GM19467 (cell line): ENCODE measurements at regions not wholly inside any gene's neighbourhood (a gene's known extent, or its start where the extent isn't known, plus 50 kb on each side); places are given as distances from the start of the nearest gene placed in this dataset.
"Not testable (repeated sequence)": the region's sequence is repeated elsewhere in the genome, so short reads cannot be mapped to it uniquely, and the experiment has no call there.

Experiments used
- ATAC-seq: cut with Tn5 transposase; IDR thresholded peaks from one replicate; pipeline ENCODE4 v1.9.1; 2021; ENCODE audit warnings: mild to moderate bottlenecking, moderate library complexity; ENCODE audit not compliant: unreplicated experiment

- no peak for ATAC-seq
Measured at GRCh38 chr11:106152013-106152412, 74.6 kb downstream of the AASDHPPT start.

GRCh38 chr11:106152824-106153223 is 75.4 kb downstream of the AASDHPPT start:
- no peak for ATAC-seq

GRCh38 chr11:106156290-106156937 is 79.0 kb downstream of the AASDHPPT start:
- ATAC-seq, result peak; percentile 59

GRCh38 chr11:106158406-106158805 is 80.9 kb downstream of the AASDHPPT start:
- ATAC-seq, result no peak

- ATAC-seq, result no peak
Measured at GRCh38 chr11:106159836-106160235, 82.4 kb downstream of the AASDHPPT start.

GRCh38 chr11:106160494-106160893 is 83.0 kb downstream of the AASDHPPT start:
- no peak for ATAC-seq

- ATAC-seq, result no peak
Measured at GRCh38 chr11:106161775-106162634, 84.5 kb downstream of the AASDHPPT start.

GRCh38 chr11:106167085-106167484 is 89.6 kb downstream of the AASDHPPT start:
- no peak for ATAC-seq

GRCh38 chr11:106172386-106172991 is 95.0 kb downstream of the AASDHPPT start:
- no peak for ATAC-seq

- no peak for ATAC-seq
Measured at GRCh38 chr11:106173291-106173690, 95.8 kb downstream of the AASDHPPT start.

GRCh38 chr11:106174003-106174402 is 96.5 kb downstream of the AASDHPPT start:
- ATAC-seq, result not testable (repeated sequence)

GRCh38 chr11:106176817-106177216 is 99.4 kb downstream of the AASDHPPT start:
- ATAC-seq, result no peak

GRCh38 chr11:106177311-106177710 is 99.8 kb downstream of the AASDHPPT start:
- ATAC-seq, result no peak

- ATAC-seq, result no peak
Measured at GRCh38 chr11:106178361-106178760, 100.9 kb downstream of the AASDHPPT start.

- ATAC-seq, result no peak
Measured at GRCh38 chr11:106179048-106179447, 101.6 kb downstream of the AASDHPPT start.

- no peak for ATAC-seq
Measured at GRCh38 chr11:106186630-106187029, 109.2 kb downstream of the AASDHPPT start.

- ATAC-seq, result no peak
Measured at GRCh38 chr11:106187860-106188456, 110.5 kb downstream of the AASDHPPT start.

- no peak for ATAC-seq
Measured at GRCh38 chr11:106193956-106194355, 116.5 kb downstream of the AASDHPPT start.

- no peak for ATAC-seq
Measured at GRCh38 chr11:106197438-106197837, 120.0 kb downstream of the AASDHPPT start.

GRCh38 chr11:106202935-106203620 is 125.6 kb downstream of the AASDHPPT start:
- ATAC-seq, result no peak

GRCh38 chr11:106208760-106209159 is 131.3 kb downstream of the AASDHPPT start:
- no peak for ATAC-seq
